ENCODE measurements at regions not wholly inside any gene's neighbourhood (a gene's known extent, or its start where the extent isn't known, plus 50 kb on each side); places are given as distances from the start of the nearest gene placed in this dataset.

- TF ChIP-seq CHD7 (IDR thresholded peaks at IDR 0.05; ENCODE audit: insufficient replicate concordance, low read length) = no peak
- TF ChIP-seq KDM1A (IDR thresholded peaks at IDR 0.05; ENCODE audit: borderline replicate concordance, low read length) = no peak
- TF ChIP-seq GTF2F1 (IDR thresholded peaks at IDR 0.05; ENCODE audit: borderline replicate concordance, low read depth, low read length) = no peak
- TF ChIP-seq YY1 (IDR thresholded peaks at IDR 0.05; ENCODE audit: low read depth, low read length) = no peak
- TF ChIP-seq TCF12 (IDR thresholded peaks at IDR 0.05; ENCODE audit: low read depth, low read length) = no peak
- no peak for TF ChIP-seq SIN3A (conservative IDR thresholded peaks at IDR 0.05 in 1 of 2, IDR thresholded peaks at IDR 0.05 in 1 of 2; ENCODE audit: low read depth in 1 of 2, low read length in 2 of 2)
- TF ChIP-seq CREB1 (IDR thresholded peaks at IDR 0.05) = no peak
- no peak for TF ChIP-seq CTCF (IDR thresholded peaks at IDR 0.05; ENCODE audit: control extremely low read depth in 1 of 3, insufficient read depth in 1 of 3, low read depth in 1 of 3, low read length in 3 of 3)
- no peak for TF ChIP-seq JUN (IDR thresholded peaks at IDR 0.05; ENCODE audit: low read depth, low read length)
- TF ChIP-seq MAFK (IDR thresholded peaks at IDR 0.05; ENCODE audit: low read depth, low read length) = no peak
Observed at GRCh38 chr6:150755524-150755923, 110.0 kb upstream of the MTHFD1L start (continued).

Measured in H1 (cell line).